ENCODE measurements at regions not wholly inside any gene's neighbourhood (a gene's known extent, or its start where the extent isn't known, plus 50 kb on each side); places are given as distances from the start of the nearest gene placed in this dataset.

- TF ChIP-seq RAD21 (IDR thresholded peaks at IDR 0.05; ENCODE audit: low read depth) (no peak), EP300 (IDR thresholded peaks at IDR 0.05; ENCODE audit: borderline replicate concordance) (no peak), USF1 (IDR thresholded peaks at IDR 0.05) (no peak), CEBPB (IDR thresholded peaks at IDR 0.05) (peak; percentile 61; the same call in 1 of the 2 replicates)
Measured at GRCh38 chr5:104128348-104128747, 565.8 kb upstream of the NUDT12 start.

GRCh38 chr5:104126980-104127379 lies 564.4 kb upstream of the NUDT12 start:
- no peak for TF ChIP-seq YY1 (IDR thresholded peaks at IDR 0.05; ENCODE audit: low read depth)
- no peak for TF ChIP-seq NFIC (IDR thresholded peaks at IDR 0.05)

GRCh38 chr5:104119529-104119928 lies 556.9 kb upstream of the NUDT12 start:
- no peak for TF ChIP-seq CREB1 (IDR thresholded peaks at IDR 0.05; ENCODE audit: low read depth)
- no peak for TF ChIP-seq MAX (IDR thresholded peaks at IDR 0.05)
- no peak for TF ChIP-seq TAF1 (IDR thresholded peaks at IDR 0.05; ENCODE audit: low read depth)
- no peak for TF ChIP-seq ZBTB7A (IDR thresholded peaks at IDR 0.05; ENCODE audit: low read depth)
- TF ChIP-seq CEBPB (IDR thresholded peaks at IDR 0.05) = no peak
- TF ChIP-seq RAD21 (IDR thresholded peaks at IDR 0.05; ENCODE audit: low read depth) = no peak
- TF ChIP-seq USF1 (IDR thresholded peaks at IDR 0.05) = no peak
- no peak for TF ChIP-seq EGR1 (IDR thresholded peaks at IDR 0.05)
- no peak for TF ChIP-seq REST (IDR thresholded peaks at IDR 0.05; ENCODE audit: low read depth)
- TF ChIP-seq YY1 (IDR thresholded peaks at IDR 0.05; ENCODE audit: low read depth) = no peak
- no peak for TF ChIP-seq NFIC (IDR thresholded peaks at IDR 0.05)
- no peak for TF ChIP-seq TCF12 (IDR thresholded peaks at IDR 0.05; ENCODE audit: low read depth)
- no peak for TF ChIP-seq TEAD4 (IDR thresholded peaks at IDR 0.05)
- no peak for TF ChIP-seq FOXM1 (IDR thresholded peaks at IDR 0.05; ENCODE audit: borderline replicate concordance, low read depth)
- no peak for TF ChIP-seq EP300 (IDR thresholded peaks at IDR 0.05; ENCODE audit: borderline replicate concordance)

GRCh38 chr5:104111632-104112031 lies 549.0 kb upstream of the NUDT12 start:
- TF ChIP-seq YY1 (IDR thresholded peaks at IDR 0.05; ENCODE audit: low read depth) (no peak), MAX (IDR thresholded peaks at IDR 0.05) (no peak), ZBTB7A (IDR thresholded peaks at IDR 0.05; ENCODE audit: low read depth) (no peak), TAF1 (IDR thresholded peaks at IDR 0.05; ENCODE audit: low read depth) (no peak), EP300 (IDR thresholded peaks at IDR 0.05; ENCODE audit: borderline replicate concordance) (no peak)

GRCh38 chr5:104096451-104096850 lies 533.9 kb upstream of the NUDT12 start:
- TF ChIP-seq FOXM1 (IDR thresholded peaks at IDR 0.05; ENCODE audit: borderline replicate concordance, low read depth) (no peak), MAX (IDR thresholded peaks at IDR 0.05) (no peak), TCF12 (IDR thresholded peaks at IDR 0.05; ENCODE audit: low read depth) (no peak), TAF1 (IDR thresholded peaks at IDR 0.05; ENCODE audit: low read depth) (no peak), CREB1 (IDR thresholded peaks at IDR 0.05; ENCODE audit: low read depth) (no peak), EP300 (IDR thresholded peaks at IDR 0.05; ENCODE audit: borderline replicate concordance) (no peak), YY1 (IDR thresholded peaks at IDR 0.05; ENCODE audit: low read depth) (no peak), NFIC (IDR thresholded peaks at IDR 0.05) (no peak), EGR1 (IDR thresholded peaks at IDR 0.05) (no peak), USF1 (IDR thresholded peaks at IDR 0.05) (no peak), CEBPB (IDR thresholded peaks at IDR 0.05) (no peak), REST (IDR thresholded peaks at IDR 0.05; ENCODE audit: low read depth) (no peak), ZBTB7A (IDR thresholded peaks at IDR 0.05; ENCODE audit: low read depth) (no peak), TEAD4 (IDR thresholded peaks at IDR 0.05) (no peak), RAD21 (IDR thresholded peaks at IDR 0.05; ENCODE audit: low read depth) (no peak)

- TF ChIP-seq FOXM1 (IDR thresholded peaks at IDR 0.05; ENCODE audit: borderline replicate concordance, low read depth) = no peak
- no peak for TF ChIP-seq RAD21 (IDR thresholded peaks at IDR 0.05; ENCODE audit: low read depth)
- TF ChIP-seq USF1 (IDR thresholded peaks at IDR 0.05) = no peak
- no peak for TF ChIP-seq EP300 (IDR thresholded peaks at IDR 0.05; ENCODE audit: borderline replicate concordance)
- no peak for TF ChIP-seq TAF1 (IDR thresholded peaks at IDR 0.05; ENCODE audit: low read depth)
- no peak for TF ChIP-seq NFIC (IDR thresholded peaks at IDR 0.05)
- TF ChIP-seq MAX (IDR thresholded peaks at IDR 0.05) = no peak
- TF ChIP-seq CREB1 (IDR thresholded peaks at IDR 0.05; ENCODE audit: low read depth) = no peak
Measured at GRCh38 chr5:104095527-104095926, 532.9 kb upstream of the NUDT12 start.
